NT2/D1 (cell line): ENCODE measurements at regions not wholly inside any gene's neighbourhood (a gene's known extent, or its start where the extent isn't known, plus 50 kb on each side); places are given as distances from the start of the nearest gene placed in this dataset.

Experiments
- DNase-seq: peaks from one replicate; pipeline ENCODE4 v3.0.0-alpha.2; 2011; ENCODE audit warnings: low read depth, low spot score
- H3K27me3 ChIP-seq: 2 replicates; pipeline ENCODE4 v1.6.0; 2011; ENCODE audit warnings: mild to moderate bottlenecking; ENCODE audit not compliant: insufficient read length, insufficient read depth
- H3K36me3 ChIP-seq: 2 replicates; pipeline ENCODE4 v1.6.1; 2011; ENCODE audit warnings: mild to moderate bottlenecking, low read length, mixed read lengths; ENCODE audit not compliant: insufficient read depth, insufficient read length
- H3K4me1 ChIP-seq: 2 replicates; pipeline ENCODE4 v1.5.1; 2011; ENCODE audit not compliant: insufficient read depth, insufficient read length
- H3K4me3 ChIP-seq: 2 replicates; pipeline ENCODE4 v1.5.1; 2011; ENCODE audit warnings: low read depth; ENCODE audit not compliant: insufficient read length
- H3K9ac ChIP-seq: 2 replicates; pipeline ENCODE4 v1.6.0; 2011; ENCODE audit warnings: low read depth; ENCODE audit not compliant: insufficient read length
- H3K9me3 ChIP-seq: 2 replicates; pipeline ENCODE4 v1.5.1; 2011; ENCODE audit warnings: mild to moderate bottlenecking, low read length; ENCODE audit not compliant: insufficient read depth
- SUZ12 ChIP-seq: IDR thresholded peaks from 2 replicates; pipeline ENCODE4 v1.6.1; 2011; ENCODE audit not compliant: insufficient read length, insufficient read depth; ENCODE audit errors: extremely low read depth
- YY1 ChIP-seq: IDR thresholded peaks from 2 replicates; pipeline ENCODE4 v1.6.1; 2011; ENCODE audit not compliant: insufficient read length, insufficient read depth
- ZNF274 ChIP-seq: IDR thresholded peaks from 2 replicates; pipeline ENCODE4 v1.6.1; 2011; ENCODE audit warnings: mild to moderate bottlenecking, low read depth, low read length

- Histone ChIP-seq H3K27me3 (no peaks in the 10 kb centered on the region), H3K4me1 (no peaks in the 10 kb centered on the region), H3K9ac (no peak overlapping the region), H3K4me3 (no peak overlapping the region), H3K9me3 (peaks cover 14% of the 10 kb centered on the region; the same call in 1 of the 2 replicates), H3K36me3 (no peaks in the 10 kb centered on the region)
- no peak for TF ChIP-seq SUZ12
- no peak for TF ChIP-seq YY1
- TF ChIP-seq ZNF274, result no peak
- DNase-seq, result no peak
Observed at GRCh38 chr13:55550624-55551023, 1590.1 kb upstream of the PRR20A start.

DNA sequence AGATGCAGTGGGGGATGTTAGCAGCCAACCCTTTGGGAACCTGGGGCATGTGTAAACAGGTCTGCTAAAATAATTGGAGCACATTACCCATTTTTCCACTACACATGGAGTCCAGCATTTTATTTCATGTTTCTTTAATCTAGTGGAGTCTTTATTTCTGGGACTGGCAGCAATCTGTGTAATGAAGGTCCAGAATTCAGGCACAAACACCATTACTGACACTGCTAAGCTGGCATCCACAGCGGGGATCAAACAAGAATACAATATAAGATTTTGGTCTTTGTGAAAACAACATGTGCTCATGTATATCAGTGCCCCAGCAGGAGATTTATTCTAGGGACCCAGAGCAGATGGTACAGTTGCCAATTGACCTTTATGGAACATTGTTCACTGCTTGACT lies 1587.0 kb upstream of the PRR20A start:
- TF ChIP-seq SUZ12 (no peak), ZNF274 (no peak), YY1 (no peak)
- Histone ChIP-seq H3K9me3 (peaks cover 14% of the 10 kb centered on the region; the same call in 1 of the 2 replicates), H3K36me3 (no peaks in the 10 kb centered on the region), H3K27me3 (no peaks in the 10 kb centered on the region), H3K4me1 (no peaks in the 10 kb centered on the region), H3K4me3 (no peak overlapping the region), H3K9ac (no peak overlapping the region)
- DNase-seq, result no peak

- TF ChIP-seq ZNF274 (no peak), YY1 (no peak), SUZ12 (no peak)
- Histone ChIP-seq H3K9ac (no peak overlapping the region), H3K9me3 (peaks cover 14% of the 10 kb centered on the region; the same call in 1 of the 2 replicates), H3K36me3 (no peaks in the 10 kb centered on the region), H3K4me1 (no peaks in the 10 kb centered on the region), H3K4me3 (no peak overlapping the region), H3K27me3 (no peaks in the 10 kb centered on the region)
- DNase-seq, result no peak
Observed at GRCh38 chr13:55554741-55555140, 1586.0 kb upstream of the PRR20A start.

GRCh38 chr13:55560331-55560730 lies 1580.4 kb upstream of the PRR20A start:
- H3K36me3 ChIP-seq, result no peaks in the 10 kb centered on the region
- H3K27me3 ChIP-seq, result no peaks in the 10 kb centered on the region
- H3K9ac ChIP-seq, result no peak overlapping the region
- DNase-seq, result no peak
- no peaks in the 10 kb centered on the region for H3K9me3 ChIP-seq
- H3K4me1 ChIP-seq, result no peaks in the 10 kb centered on the region
- no peak for TF ChIP-seq YY1
- TF ChIP-seq ZNF274, result no peak
- no peak for TF ChIP-seq SUZ12
- no peak overlapping the region for H3K4me3 ChIP-seq

DNA sequence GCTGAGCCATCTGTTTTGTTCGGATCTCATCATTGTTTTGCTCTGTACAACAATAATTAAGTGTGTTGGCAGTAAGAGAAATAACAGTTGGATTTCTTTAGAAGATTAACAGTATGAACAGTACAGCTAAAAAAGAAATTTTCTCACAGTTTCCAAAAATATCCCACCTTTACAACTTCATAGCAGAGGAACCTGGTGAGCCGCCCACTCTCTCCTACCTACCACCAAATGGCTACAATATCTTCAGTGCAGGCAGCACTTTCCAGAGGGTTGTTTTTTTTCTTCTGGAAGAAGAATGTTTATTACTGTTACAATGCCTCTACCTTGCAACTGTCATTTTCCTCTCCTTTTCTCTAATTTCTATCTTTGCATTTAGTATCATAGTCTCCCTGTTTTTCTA lies 1577.5 kb upstream of the PRR20A start:
- DNase-seq, result no peak
- no peaks in the 10 kb centered on the region for H3K36me3 ChIP-seq
- H3K4me3 ChIP-seq, result no peak overlapping the region
- no peaks in the 10 kb centered on the region for H3K9me3 ChIP-seq
- TF ChIP-seq ZNF274 (no peak), SUZ12 (no peak), YY1 (no peak)
- H3K4me1 ChIP-seq, result no peaks in the 10 kb centered on the region
- no peaks in the 10 kb centered on the region for H3K27me3 ChIP-seq
- H3K9ac ChIP-seq, result no peak overlapping the region

DNA sequence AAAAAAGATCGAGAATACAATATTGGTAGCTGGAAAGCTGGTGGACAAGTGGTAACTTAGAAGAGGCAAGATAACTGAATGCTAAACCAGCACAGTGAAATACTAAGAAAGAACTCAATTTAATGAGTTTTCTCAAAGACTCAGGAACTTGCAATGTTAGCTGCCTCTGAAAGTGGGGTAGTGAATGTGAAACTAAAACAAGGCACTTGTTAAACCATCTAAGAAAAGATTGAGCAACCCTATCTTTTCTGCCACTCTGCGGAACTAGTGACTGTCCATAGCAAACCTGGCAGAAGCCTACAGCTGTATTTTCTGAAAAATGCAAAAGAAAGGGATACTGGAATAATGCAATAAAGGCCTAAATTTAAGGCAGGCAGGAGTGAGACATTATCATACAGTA lies 1574.4 kb upstream of the PRR20A start:
- H3K4me3 ChIP-seq, result no peak overlapping the region
- H3K4me1 ChIP-seq, result no peaks in the 10 kb centered on the region
- TF ChIP-seq ZNF274 (no peak), SUZ12 (no peak), YY1 (no peak)
- H3K27me3 ChIP-seq, result no peaks in the 10 kb centered on the region
- H3K36me3 ChIP-seq, result no peaks in the 10 kb centered on the region
- DNase-seq, result no peak
- no peaks in the 10 kb centered on the region for H3K9me3 ChIP-seq
- H3K9ac ChIP-seq, result no peak overlapping the region

- Histone ChIP-seq H3K27me3 (no peaks in the 10 kb centered on the region), H3K4me3 (no peak overlapping the region), H3K36me3 (no peaks in the 10 kb centered on the region), H3K9me3 (no peaks in the 10 kb centered on the region), H3K4me1 (no peaks in the 10 kb centered on the region), H3K9ac (no peak overlapping the region)
- TF ChIP-seq YY1 (no peak), ZNF274 (no peak), SUZ12 (no peak)
- DNase-seq, result no peak
Observed at GRCh38 chr13:55566779-55567178, 1573.9 kb upstream of the PRR20A start.
